ENCODE measurements at regions not wholly inside any gene's neighbourhood (a gene's known extent, or its start where the extent isn't known, plus 50 kb on each side); places are given as distances from the start of the nearest gene placed in this dataset.
"Not testable (repeated sequence)": the region's sequence is repeated elsewhere in the genome, so short reads cannot be mapped to it uniquely, and the experiment has no call there.

DNA sequence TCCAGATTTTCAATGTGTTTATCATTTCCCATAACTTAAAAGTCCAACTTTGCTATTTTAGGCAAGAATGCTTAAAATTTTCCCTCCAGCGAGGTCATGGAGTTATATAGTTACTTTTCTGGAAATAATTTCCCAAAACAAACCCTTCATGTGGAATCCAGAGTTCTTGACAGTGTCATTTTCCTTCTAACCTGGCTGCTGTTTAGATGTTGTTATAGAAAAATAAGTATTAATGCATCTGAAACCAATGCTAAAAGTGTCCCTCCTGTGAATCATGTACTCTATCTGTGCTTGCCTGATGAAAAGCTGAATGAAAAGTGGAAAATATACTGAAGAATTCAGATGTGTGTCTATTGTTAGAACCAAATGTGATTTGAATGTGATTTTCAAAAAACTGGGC lies 245.3 kb upstream of the HSF2 start:
- no peaks in the 10 kb centered on the region for H3K36me3 Mint-ChIP-seq (ENCODE audit: low read depth)
- H3K9me3 Mint-ChIP-seq, result no peaks in the 10 kb centered on the region
- no peaks in the 10 kb centered on the region for H3K27me3 Mint-ChIP-seq (ENCODE audit: low read depth)
- intact Hi-C loops (cut with micrococcal nuclease), result no loop called here
- DNase-seq (ENCODE audit: low spot score), result no peak
- no peak overlapping the region for H3K4me3 Mint-ChIP-seq (ENCODE audit: low read depth)
- H3K27ac Mint-ChIP-seq, result no peak overlapping the region
- no peaks in the 10 kb centered on the region for H3K4me1 Mint-ChIP-seq (ENCODE audit: low read depth)

DNA sequence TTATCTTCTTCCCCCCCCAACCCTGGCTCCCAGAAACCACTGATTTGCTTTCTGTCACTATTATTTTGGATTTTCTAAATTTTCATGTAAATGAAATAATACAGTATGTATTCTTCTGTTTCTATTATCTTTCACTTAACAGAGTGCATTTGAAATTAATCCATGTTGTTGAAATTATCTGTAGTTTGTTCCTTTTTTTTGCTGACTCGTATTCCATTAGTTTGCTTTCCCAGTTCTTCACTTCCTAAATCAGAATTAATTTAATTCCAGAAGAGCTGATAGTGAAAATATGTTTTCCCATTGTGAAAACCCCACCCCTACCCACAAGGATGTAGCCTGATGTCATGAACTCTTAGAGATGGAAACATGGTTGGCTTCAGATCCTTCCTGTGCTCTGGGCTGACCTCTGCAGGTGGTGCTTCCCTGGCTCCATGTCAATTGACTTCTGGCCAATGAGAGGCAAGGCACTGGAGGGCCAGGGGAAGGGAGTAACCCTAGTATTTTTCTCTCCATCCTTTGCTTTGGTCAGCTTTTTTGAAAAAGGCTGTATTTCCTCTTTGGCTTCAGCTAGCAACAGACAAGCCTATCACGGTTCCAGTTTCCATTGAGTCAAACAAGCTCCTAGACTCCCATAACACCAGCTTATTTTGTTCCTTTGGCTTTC lies 244.4 kb upstream of the HSF2 start:
- H3K27me3 Mint-ChIP-seq (ENCODE audit: low read depth), result no peaks in the 10 kb centered on the region
- H3K4me3 Mint-ChIP-seq (ENCODE audit: low read depth), result no peak overlapping the region
- no peak overlapping the region for H3K27ac Mint-ChIP-seq
- H3K36me3 Mint-ChIP-seq (ENCODE audit: low read depth), result no peaks in the 10 kb centered on the region
- no peak for DNase-seq (ENCODE audit: low spot score)
- no peaks in the 10 kb centered on the region for H3K4me1 Mint-ChIP-seq (ENCODE audit: low read depth)
- H3K9me3 Mint-ChIP-seq, result no peaks in the 10 kb centered on the region
- intact Hi-C loops (cut with micrococcal nuclease), result no loop called here

DNA sequence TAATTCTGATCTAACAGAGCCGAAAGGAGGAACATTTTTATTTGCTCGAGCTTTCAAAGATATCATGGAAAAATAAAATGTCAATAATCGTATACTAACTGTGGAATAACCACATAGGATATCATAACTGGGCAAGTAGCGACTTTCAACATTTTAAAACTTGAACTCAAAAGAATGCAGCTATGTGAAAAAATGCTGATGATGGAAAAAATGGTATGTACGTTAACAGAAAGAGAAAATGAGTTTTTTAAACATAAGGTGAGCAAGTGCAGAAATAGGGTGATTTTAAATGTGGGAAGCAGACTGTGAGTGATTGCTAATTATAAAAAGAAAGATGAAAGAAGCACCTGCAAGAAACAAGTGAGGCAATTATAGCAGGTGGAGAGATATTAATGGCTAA lies 238.3 kb upstream of the HSF2 start:
- intact Hi-C loops (cut with micrococcal nuclease), result no loop called here
- Mint-ChIP-seq H3K36me3 (ENCODE audit: low read depth) (no peaks in the 10 kb centered on the region), H3K4me1 (ENCODE audit: low read depth) (no peaks in the 10 kb centered on the region), H3K4me3 (ENCODE audit: low read depth) (no peak overlapping the region), H3K27ac (no peak overlapping the region), H3K9me3 (no peaks in the 10 kb centered on the region), H3K27me3 (ENCODE audit: low read depth) (no peaks in the 10 kb centered on the region)
- no peak for DNase-seq (ENCODE audit: low spot score)

DNA sequence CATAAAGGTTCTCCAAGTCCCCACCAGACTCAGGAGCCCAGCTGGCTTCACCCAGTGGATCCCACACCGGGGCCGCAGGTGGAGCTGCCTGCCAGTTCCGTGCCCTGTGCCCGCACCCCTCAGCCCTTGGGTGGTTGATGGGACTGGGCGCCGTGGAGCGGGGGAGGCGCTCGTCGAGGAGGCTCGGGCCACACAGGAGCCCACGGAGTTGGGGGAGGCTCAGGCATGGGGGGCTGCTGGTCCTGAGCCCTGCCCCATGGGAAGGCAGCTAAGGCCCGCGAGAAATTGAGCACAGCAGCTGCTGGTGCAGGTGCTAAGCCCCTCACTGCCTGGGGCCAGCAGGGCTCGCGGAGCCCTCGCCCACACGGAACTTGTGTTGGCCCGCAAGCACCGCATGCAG lies 234.4 kb upstream of the HSF2 start:
- Mint-ChIP-seq H3K36me3 (ENCODE audit: low read depth) (no peaks in the 10 kb centered on the region), H3K4me1 (ENCODE audit: low read depth) (no peaks in the 10 kb centered on the region), H3K27ac (no peak overlapping the region), H3K27me3 (ENCODE audit: low read depth) (no peaks in the 10 kb centered on the region), H3K9me3 (no peaks in the 10 kb centered on the region), H3K4me3 (ENCODE audit: low read depth) (no peak overlapping the region)
- intact Hi-C loops (cut with micrococcal nuclease), result no loop called here
- no peak for DNase-seq (ENCODE audit: low spot score)

DNA sequence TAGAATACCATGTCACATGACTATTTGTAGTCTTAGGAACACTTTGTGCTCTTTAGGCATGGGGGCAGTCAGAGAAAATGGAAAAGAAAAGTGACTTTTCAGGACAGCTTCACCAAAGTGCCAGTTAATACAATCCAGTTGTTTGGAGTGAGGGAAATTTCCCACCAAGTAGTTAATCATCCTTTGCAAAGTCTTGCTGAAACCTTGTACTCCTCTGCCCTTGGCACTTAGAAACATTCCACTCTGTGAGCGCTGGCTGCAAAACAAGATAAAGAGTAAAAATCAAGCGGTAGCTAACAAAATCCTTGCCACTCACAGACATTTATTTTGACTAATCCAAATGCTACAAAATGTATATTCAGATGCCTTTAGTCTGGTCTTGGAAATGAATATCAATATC lies 229.2 kb upstream of the HSF2 start:
- Mint-ChIP-seq H3K4me1 (ENCODE audit: low read depth) (no peaks in the 10 kb centered on the region), H3K9me3 (no peaks in the 10 kb centered on the region)
- intact Hi-C loops (cut with micrococcal nuclease), result no loop called here

DNA sequence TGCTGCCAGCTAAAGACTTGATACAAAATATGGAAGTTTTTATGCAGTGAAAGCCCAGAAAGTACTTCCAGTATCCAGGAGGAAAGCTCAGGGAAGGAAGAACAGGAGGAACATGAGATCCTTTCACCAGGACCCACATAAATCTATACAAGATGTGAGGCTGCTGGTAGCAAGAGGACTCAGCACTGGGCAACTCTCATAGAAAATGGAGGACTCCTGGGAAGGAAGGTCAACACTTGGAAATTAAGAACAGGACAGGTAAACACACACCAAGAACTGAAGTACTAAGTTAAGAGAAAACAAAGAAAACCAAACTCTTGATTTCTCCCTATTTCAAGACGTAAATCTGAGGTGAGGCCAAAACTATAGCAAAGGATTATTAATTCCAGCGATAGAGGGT lies 220.5 kb upstream of the HSF2 start:
- H3K4me1 Mint-ChIP-seq (ENCODE audit: low read depth), result no peaks in the 10 kb centered on the region
- no peaks in the 10 kb centered on the region for H3K9me3 Mint-ChIP-seq
- H3K4me3 Mint-ChIP-seq (ENCODE audit: low read depth), result no peak overlapping the region
- no peaks in the 10 kb centered on the region for H3K36me3 Mint-ChIP-seq (ENCODE audit: low read depth)
- H3K27ac Mint-ChIP-seq, result no peak overlapping the region
- intact Hi-C loops (cut with micrococcal nuclease), result no loop called here
- H3K27me3 Mint-ChIP-seq (ENCODE audit: low read depth), result no peaks in the 10 kb centered on the region
- no peak for DNase-seq (ENCODE audit: low spot score)

More for the DNA sequence above, 229.2 kb upstream of the HSF2 start:
- H3K27me3 Mint-ChIP-seq (ENCODE audit: low read depth), result no peaks in the 10 kb centered on the region
- no peaks in the 10 kb centered on the region for H3K36me3 Mint-ChIP-seq (ENCODE audit: low read depth)
- DNase-seq (ENCODE audit: low spot score), result no peak
- H3K27ac Mint-ChIP-seq, result no peak overlapping the region
- no peak overlapping the region for H3K4me3 Mint-ChIP-seq (ENCODE audit: low read depth)

DNA sequence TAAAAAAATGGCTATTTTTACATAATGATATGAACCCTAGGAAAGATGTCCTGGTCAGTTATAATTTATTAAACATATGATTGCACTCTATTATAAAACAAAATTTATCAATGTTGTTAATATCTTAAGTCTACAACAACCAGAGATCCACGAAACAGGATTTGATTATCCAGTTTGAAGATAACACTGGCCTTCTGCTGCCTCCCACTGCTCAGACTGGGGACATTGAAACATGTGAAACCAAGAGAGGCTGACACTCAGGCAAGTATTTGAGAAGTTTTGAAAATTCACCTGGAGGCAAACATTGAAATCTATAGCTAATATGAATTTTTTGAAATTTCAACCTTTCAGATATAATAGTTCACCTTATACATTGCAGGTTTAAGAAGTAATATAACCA lies 219.3 kb upstream of the HSF2 start:
- no peaks in the 10 kb centered on the region for H3K9me3 Mint-ChIP-seq
- DNase-seq (ENCODE audit: low spot score), result no peak
- no peaks in the 10 kb centered on the region for H3K36me3 Mint-ChIP-seq (ENCODE audit: low read depth)
- no peak overlapping the region for H3K27ac Mint-ChIP-seq
- no peaks in the 10 kb centered on the region for H3K27me3 Mint-ChIP-seq (ENCODE audit: low read depth)
- H3K4me1 Mint-ChIP-seq (ENCODE audit: low read depth), result no peaks in the 10 kb centered on the region
- no peak overlapping the region for H3K4me3 Mint-ChIP-seq (ENCODE audit: low read depth)
- intact Hi-C loops (cut with micrococcal nuclease), result no loop called here

DNA sequence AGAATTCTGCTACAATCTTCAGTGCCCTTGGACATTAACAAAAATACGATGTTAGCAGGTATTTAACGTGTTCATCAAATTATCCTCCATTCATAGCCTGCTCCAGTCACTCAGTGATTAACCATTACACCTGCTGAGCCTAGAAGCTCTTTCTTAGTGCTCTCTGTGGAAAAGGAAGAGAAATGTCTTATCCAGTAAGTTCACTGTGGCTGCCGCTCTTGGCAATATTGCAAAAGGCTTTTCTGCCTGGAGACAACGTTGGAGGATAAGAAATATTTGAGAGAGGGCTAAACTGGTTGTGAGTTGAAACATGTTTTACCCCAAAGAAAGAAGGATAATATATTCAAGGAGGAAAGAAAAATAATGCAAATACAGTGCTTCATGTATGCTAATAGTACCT lies 217.4 kb upstream of the HSF2 start:
- H3K36me3 Mint-ChIP-seq (ENCODE audit: low read depth), result no peaks in the 10 kb centered on the region
- no peaks in the 10 kb centered on the region for H3K9me3 Mint-ChIP-seq
- no peak overlapping the region for H3K4me3 Mint-ChIP-seq (ENCODE audit: low read depth)
- H3K27ac Mint-ChIP-seq, result no peak overlapping the region
- no peaks in the 10 kb centered on the region for H3K4me1 Mint-ChIP-seq (ENCODE audit: low read depth)
- intact Hi-C loops (cut with micrococcal nuclease), result no loop called here
- H3K27me3 Mint-ChIP-seq (ENCODE audit: low read depth), result no peaks in the 10 kb centered on the region
- no peak for DNase-seq (ENCODE audit: low spot score)

DNA sequence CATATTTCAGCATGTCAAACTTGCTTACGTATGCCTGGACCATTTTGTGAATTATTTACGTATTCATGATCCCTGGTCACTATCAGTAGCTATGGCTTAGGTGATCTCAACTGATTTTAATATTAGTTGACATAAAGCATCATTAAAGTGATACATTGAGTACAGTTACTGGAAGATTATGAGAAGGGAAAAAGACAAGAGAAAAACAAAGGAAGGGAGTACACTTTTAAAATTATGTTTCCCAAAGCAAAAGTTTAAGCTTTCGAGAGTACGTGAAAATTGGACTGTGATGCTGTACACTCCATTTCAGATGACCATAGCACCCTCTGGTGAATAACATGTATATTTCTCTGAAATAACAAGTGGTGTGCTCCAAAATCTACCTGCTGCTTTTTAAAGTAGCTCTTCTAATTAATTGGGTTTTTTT lies 215.0 kb upstream of the HSF2 start:
- intact Hi-C loops (cut with micrococcal nuclease), result no loop called here
- no peaks in the 10 kb centered on the region for H3K4me1 Mint-ChIP-seq (ENCODE audit: low read depth)
- no peaks in the 10 kb centered on the region for H3K36me3 Mint-ChIP-seq (ENCODE audit: low read depth)
- no peaks in the 10 kb centered on the region for H3K27me3 Mint-ChIP-seq (ENCODE audit: low read depth)
- H3K27ac Mint-ChIP-seq, result no peak overlapping the region
- no peak for DNase-seq (ENCODE audit: low spot score)
- H3K4me3 Mint-ChIP-seq (ENCODE audit: low read depth), result no peak overlapping the region
- H3K9me3 Mint-ChIP-seq, result no peaks in the 10 kb centered on the region

DNA sequence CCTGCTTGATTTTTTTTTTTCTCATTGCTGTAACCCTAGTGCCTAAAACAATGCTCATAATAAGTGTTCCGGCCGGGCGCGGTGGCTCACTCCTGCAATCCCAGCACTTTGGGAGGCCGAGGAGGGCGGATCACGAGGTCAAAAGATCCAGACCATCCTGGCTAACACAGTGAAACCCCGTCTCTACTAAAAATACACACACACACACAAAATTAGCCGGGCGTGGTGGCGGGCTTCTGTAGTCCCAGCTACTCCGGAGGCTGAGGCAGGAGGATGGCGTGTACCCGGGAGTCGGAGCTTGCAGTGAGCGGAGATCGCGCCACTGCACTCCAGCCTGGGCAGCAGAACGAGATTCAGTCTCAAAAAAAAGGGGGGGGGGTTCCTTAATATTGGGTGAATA lies 214.0 kb upstream of the HSF2 start:
- H3K4me3 Mint-ChIP-seq (ENCODE audit: low read depth); H3K27ac Mint-ChIP-seq; H3K27me3 Mint-ChIP-seq (ENCODE audit: low read depth); DNase-seq (ENCODE audit: low spot score); H3K4me1 Mint-ChIP-seq (ENCODE audit: low read depth); H3K9me3 Mint-ChIP-seq; H3K36me3 Mint-ChIP-seq (ENCODE audit: low read depth); intact Hi-C loops (cut with micrococcal nuclease): not testable (repeated sequence)

DNA sequence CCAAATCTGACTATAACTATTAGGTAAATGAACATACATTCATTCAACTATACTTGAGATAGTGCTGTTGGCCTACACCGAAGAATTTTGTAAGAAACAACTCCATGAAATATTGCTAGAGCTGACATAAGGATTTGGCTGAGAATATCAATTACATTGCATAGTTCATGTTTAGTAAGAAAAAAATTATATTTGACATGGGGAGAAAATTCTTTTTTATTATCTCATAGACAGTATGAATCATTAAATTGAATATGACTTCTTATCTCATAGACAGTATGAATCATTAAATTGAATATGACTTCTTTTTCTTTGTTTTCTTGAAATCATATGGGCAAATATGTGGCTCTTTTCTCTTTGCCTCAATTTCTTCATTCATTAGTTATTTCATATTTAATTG lies 212.3 kb upstream of the HSF2 start:
- Mint-ChIP-seq H3K4me1 (ENCODE audit: low read depth) (no peaks in the 10 kb centered on the region), H3K9me3 (no peaks in the 10 kb centered on the region), H3K36me3 (ENCODE audit: low read depth) (no peaks in the 10 kb centered on the region), H3K27me3 (ENCODE audit: low read depth) (no peaks in the 10 kb centered on the region), H3K27ac (no peak overlapping the region), H3K4me3 (ENCODE audit: low read depth) (no peak overlapping the region)
- intact Hi-C loops (cut with micrococcal nuclease), result no loop called here
- no peak for DNase-seq (ENCODE audit: low spot score)

DNA sequence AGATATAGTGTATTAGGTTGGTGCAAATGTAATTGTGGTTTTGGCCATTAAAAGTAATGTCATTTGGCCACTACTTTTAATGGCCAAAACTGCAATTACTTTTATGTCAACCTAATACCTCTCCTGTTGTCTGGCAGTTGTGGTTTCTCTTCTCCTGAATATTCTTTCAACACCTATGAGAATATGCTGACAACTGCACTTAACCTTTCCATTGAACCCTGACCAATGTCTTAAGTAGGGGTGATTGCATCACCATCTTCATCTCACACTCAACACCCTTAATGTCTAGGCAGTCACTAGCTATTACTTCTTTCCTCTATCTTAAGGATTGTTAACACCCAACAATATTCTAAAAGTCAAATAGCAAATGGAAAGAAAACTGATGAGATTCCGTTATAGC lies 200.5 kb upstream of the HSF2 start:
- intact Hi-C loops (cut with micrococcal nuclease), result no loop called here

DNA sequence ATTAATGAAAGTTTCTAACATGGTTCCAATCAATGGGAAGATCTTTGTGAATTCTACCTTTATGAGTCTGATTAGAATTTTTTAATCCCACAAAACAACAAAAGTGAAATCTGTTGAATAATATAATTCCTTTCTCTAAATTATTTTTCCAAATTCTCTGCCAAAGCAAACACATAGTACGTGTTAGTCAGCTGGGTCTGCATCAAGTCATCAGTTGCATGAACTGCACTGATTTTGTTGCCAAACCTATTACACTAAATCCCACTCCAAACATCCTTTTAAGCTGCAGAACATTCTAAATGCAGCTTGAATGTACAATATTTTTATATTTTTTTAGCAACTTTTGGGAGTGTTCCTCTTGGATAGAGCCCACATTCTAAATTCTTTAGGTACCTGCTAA lies 199.0 kb upstream of the HSF2 start:
- H3K36me3 Mint-ChIP-seq (ENCODE audit: low read depth), result no peaks in the 10 kb centered on the region
- no peak overlapping the region for H3K27ac Mint-ChIP-seq
- no peak for DNase-seq (ENCODE audit: low spot score)
- no peaks in the 10 kb centered on the region for H3K4me1 Mint-ChIP-seq (ENCODE audit: low read depth)
- no peaks in the 10 kb centered on the region for H3K27me3 Mint-ChIP-seq (ENCODE audit: low read depth)
- H3K4me3 Mint-ChIP-seq (ENCODE audit: low read depth), result no peak overlapping the region
- H3K9me3 Mint-ChIP-seq, result no peaks in the 10 kb centered on the region
- intact Hi-C loops (cut with micrococcal nuclease), result no loop called here

More for the DNA sequence above, 200.5 kb upstream of the HSF2 start:
- no peak overlapping the region for H3K27ac Mint-ChIP-seq
- H3K9me3 Mint-ChIP-seq, result no peaks in the 10 kb centered on the region
- no peak overlapping the region for H3K4me3 Mint-ChIP-seq (ENCODE audit: low read depth)
- no peaks in the 10 kb centered on the region for H3K27me3 Mint-ChIP-seq (ENCODE audit: low read depth)
- no peak for DNase-seq (ENCODE audit: low spot score)
- H3K4me1 Mint-ChIP-seq (ENCODE audit: low read depth), result no peaks in the 10 kb centered on the region
- H3K36me3 Mint-ChIP-seq (ENCODE audit: low read depth), result no peaks in the 10 kb centered on the region

DNA sequence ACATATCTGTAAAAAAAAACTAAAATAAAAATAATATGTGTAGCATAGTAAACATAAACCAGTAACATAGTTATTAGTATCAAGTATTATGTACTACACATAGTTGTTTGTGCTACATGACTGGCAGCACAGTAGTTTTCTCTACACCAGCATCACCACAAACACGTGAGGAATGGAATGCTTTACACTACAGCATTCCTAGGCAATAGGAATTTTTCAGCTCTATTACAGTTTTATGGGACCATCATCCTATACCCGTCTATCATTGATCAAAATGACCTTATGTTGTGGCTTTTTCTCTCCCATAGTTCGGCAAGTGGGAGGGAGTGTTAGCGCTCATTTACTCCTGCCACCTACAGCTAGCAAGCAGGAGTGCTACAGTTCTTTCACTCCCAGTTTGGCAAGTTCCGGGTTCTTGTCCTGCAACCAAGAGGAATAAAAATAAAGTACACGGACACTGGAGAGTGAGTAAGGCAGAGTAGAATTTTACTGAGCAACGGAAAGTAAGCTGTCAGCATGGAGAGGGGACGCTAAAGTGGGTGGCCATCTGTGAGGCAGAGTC lies 196.8 kb upstream of the HSF2 start:
- H3K36me3 Mint-ChIP-seq (ENCODE audit: low read depth), result no peaks in the 10 kb centered on the region
- no peaks in the 10 kb centered on the region for H3K4me1 Mint-ChIP-seq (ENCODE audit: low read depth)
- no peaks in the 10 kb centered on the region for H3K27me3 Mint-ChIP-seq (ENCODE audit: low read depth)
- H3K27ac Mint-ChIP-seq, result no peak overlapping the region
- intact Hi-C loops (cut with micrococcal nuclease), result no loop called here
- no peak for DNase-seq (ENCODE audit: low spot score)
- H3K9me3 Mint-ChIP-seq, result no peaks in the 10 kb centered on the region
- H3K4me3 Mint-ChIP-seq (ENCODE audit: low read depth), result no peak overlapping the region

Measured in activated T-helper 2 cell treated with anti-CD3 and anti-CD28 coated beads, Interferon-gamma antibody, Interleukin-2, Interleukin-4, amounts not matched to agents 10 μg/mL and 5 μg/mL and 100 μg/mL, durations not matched to agents 14 hours and 24 hours and 36 hours (primary cell).